ENCODE measurements at regions not wholly inside any gene's neighbourhood (a gene's known extent, or its start where the extent isn't known, plus 50 kb on each side); places are given as distances from the start of the nearest gene placed in this dataset.

GRCh38 chr18:10316778-10317177 lies 137.7 kb upstream of the APCDD1 start:
- DNase-seq, result no peak

GRCh38 chr18:10317864-10318690 lies 136.4 kb upstream of the APCDD1 start:
- no peak for DNase-seq

- DNase-seq, result no peak
Measured at GRCh38 chr18:10318691-10318970, 135.8 kb upstream of the APCDD1 start.

- DNase-seq, result no peak
Measured at GRCh38 chr18:10319026-10319425, 135.4 kb upstream of the APCDD1 start.

- DNase-seq, result no peak
Measured at GRCh38 chr18:10319914-10320600, 134.4 kb upstream of the APCDD1 start.

- no peak for DNase-seq
Measured at GRCh38 chr18:10320791-10321190, 133.6 kb upstream of the APCDD1 start.

- DNase-seq, result no peak
Measured at GRCh38 chr18:10321576-10321975, 132.9 kb upstream of the APCDD1 start.

GRCh38 chr18:10322004-10322403 lies 132.4 kb upstream of the APCDD1 start:
- DNase-seq, result no peak

- no peak for DNase-seq
Measured at GRCh38 chr18:10322435-10322834, 132.0 kb upstream of the APCDD1 start.

- DNase-seq, result no peak
Measured at GRCh38 chr18:10329101-10329500, 125.3 kb upstream of the APCDD1 start.

GRCh38 chr18:10330428-10330827 lies 124.0 kb upstream of the APCDD1 start:
- no peak for DNase-seq

- DNase-seq, result no peak
Measured at GRCh38 chr18:10332452-10332851, 122.0 kb upstream of the APCDD1 start.

- DNase-seq, result peak; percentile 72
Measured at GRCh38 chr18:10336749-10337350, 117.6 kb upstream of the APCDD1 start.

- no peak for DNase-seq
Measured at GRCh38 chr18:10340821-10341220, 113.6 kb upstream of the APCDD1 start.

- DNase-seq, result peak; percentile 40
Measured at GRCh38 chr18:10343778-10344177, 110.7 kb upstream of the APCDD1 start.

GRCh38 chr18:10346749-10347415 lies 107.6 kb upstream of the APCDD1 start:
- no peak for DNase-seq

- no peak for DNase-seq
Measured at GRCh38 chr18:10349561-10349960, 104.9 kb upstream of the APCDD1 start.

- DNase-seq, result no peak
Measured at GRCh38 chr18:10350661-10351060, 103.8 kb upstream of the APCDD1 start.

GRCh38 chr18:10351219-10351818 lies 103.1 kb upstream of the APCDD1 start:
- no peak for DNase-seq

GRCh38 chr18:10351858-10352257 lies 102.6 kb upstream of the APCDD1 start:
- no peak for DNase-seq

GRCh38 chr18:10352671-10353070 lies 101.8 kb upstream of the APCDD1 start:
- no peak for DNase-seq

GRCh38 chr18:10353791-10354190 lies 100.6 kb upstream of the APCDD1 start:
- peak; percentile 37 for DNase-seq
